Activated T-cell treated with anti-CD3 and anti-CD28 coated beads for 1 hour (primary cell): ENCODE measurements at regions not wholly inside any gene's neighbourhood (a gene's known extent, or its start where the extent isn't known, plus 50 kb on each side); places are given as distances from the start of the nearest gene placed in this dataset.

ENCODE experiments used
- DNase-seq: peaks from one replicate; pipeline ENCODE4 v3.0.0-alpha.2; 2020; ENCODE audit warnings: low read depth

DNA sequence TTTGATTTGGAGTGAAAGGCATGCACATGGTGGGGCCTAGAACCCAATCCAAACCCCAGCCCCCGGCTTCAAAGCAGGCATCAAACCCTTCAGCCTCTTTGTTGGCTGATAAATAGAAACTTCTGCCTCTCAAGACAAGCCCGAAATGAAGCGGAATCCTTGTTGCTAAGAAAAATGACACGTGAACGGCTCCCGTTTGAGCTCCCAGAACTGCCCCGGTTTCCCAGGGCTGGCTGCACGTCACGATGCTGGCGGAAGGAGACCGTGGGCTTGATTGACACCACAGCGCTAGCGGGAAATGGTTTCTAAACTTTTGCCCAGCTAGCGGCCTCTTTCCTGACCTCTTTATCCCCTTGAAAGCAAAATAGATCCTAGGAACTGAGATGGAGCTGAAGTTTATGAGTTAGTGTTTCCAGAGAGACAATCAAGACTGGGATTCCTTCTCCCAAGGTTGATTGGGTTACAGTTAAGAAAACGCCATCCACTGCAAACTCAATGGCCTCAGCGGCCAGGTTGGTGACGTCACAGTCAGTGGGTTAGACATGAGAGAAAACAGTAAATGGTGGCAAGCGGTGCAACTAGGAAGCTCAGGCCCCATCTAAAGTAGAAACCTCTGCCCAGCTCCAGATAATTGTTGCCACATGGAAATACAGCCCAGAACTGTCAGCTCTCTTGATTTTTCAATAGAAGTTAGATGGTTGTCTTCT lies 117.0 kb downstream of the ANKRD60 start:
- no peak for DNase-seq

- no peak for DNase-seq
Measured at GRCh38 chr20:58109918-58110635, 118.4 kb downstream of the ANKRD60 start.

DNA sequence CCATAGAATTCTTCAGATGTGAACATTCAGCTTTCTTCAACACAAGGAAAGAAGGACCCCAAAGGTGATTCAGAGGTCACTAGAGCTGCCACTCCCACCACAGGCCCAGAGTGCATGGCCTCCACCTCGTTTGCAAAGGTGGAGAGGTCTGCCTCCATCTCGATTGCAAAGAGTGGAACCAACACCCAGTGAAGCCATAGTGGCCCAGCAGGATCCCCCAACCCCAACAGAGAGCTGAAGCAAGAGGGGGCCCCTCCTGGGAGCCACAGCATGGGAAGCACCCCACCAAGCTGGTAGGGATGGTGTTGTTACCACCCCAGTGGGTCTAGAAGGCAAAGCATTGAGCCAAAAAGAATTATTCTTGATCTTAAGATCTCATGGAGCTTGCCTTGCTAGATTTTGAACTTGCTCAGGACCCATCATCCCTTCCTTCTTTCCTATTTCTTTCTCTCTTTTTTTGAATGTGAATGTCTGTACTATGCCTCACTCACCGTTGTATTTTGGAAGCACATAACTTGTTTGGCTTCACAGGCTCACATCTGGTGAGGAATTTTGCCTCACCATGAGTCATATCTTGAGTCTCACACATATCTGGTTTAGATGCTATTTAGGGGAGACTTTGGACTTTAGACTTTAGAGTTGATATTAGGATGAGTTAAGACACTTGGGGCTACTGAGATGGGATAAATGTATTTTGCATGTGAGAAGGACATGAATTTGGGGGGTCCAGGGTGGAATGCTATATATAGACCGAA lies 119.2 kb downstream of the ANKRD60 start:
- DNase-seq = no peak

GRCh38 chr20:58107533-58107932 lies 120.9 kb downstream of the ANKRD60 start:
- DNase-seq = no peak

DNA sequence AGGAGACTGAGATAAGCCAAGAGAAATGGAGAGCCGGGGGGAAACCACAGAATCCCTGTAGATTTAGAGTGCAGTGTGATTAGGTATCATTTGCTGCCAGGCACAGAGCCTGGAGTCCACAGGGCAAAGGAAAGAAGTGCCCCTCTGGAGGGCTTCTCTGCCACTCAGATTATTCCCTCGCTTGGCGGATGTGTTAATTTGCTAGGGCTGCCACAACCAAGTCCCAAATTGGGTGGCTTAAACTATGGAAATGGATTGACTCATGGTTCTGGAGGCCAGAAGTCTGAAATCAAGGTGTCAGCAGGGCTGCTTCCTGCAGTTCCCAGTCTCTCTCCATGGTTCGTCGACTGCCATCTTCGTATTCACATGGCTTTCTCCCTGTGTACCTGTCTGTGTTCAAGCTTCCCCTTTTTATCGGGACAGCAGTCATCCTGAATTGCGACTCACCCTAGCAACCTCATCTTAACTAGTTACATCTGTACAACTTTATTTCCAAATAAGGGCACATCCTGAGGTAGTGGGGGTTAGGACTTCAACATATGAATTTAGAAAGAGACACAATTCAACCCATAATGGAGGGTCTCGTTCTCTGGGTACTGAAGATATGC lies 122.2 kb downstream of the ANKRD60 start:
- DNase-seq = no peak

GRCh38 chr20:58103961-58104360 lies 124.5 kb downstream of the ANKRD60 start:
- no peak for DNase-seq

- no peak for DNase-seq
Measured at GRCh38 chr20:58103517-58103904, 124.9 kb downstream of the ANKRD60 start.

- DNase-seq = no peak
Measured at GRCh38 chr20:58102744-58103516, 125.5 kb downstream of the ANKRD60 start.

- no peak for DNase-seq
Measured at GRCh38 chr20:58102261-58102660, 126.2 kb downstream of the ANKRD60 start.

GRCh38 chr20:58100731-58101356 lies 127.6 kb downstream of the ANKRD60 start:
- DNase-seq = no peak

GRCh38 chr20:58099956-58100730 lies 128.3 kb downstream of the ANKRD60 start:
- no peak for DNase-seq

DNA sequence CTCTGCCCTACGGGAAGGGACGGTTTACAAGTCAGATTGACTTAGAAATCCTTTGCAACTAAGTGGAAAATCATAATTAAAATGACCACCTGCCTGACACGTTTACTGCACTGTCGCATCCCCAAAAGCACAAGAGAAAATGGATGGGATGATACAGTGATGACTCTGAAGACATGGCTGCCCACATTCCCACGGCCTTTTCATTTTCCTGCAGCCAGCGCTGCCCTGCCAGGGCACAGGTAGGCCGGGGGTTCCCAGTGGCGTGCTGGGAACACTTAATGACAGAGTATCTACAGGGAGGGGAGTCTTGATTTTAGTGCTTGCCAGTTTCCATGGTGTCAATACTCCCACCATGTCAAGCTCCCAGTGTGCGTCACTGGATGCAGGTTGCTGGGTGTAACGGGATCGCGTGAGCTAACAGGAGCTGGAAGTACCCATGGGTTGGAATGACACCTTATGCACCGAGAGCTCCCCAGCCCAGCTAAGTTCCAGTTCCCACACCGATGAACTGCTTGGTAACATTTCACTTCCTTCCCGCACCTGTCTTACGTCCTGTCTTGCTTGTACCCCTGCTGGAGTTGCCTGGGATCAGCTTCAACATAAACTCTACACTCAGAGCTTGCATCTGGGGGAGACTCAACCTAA lies 129.0 kb downstream of the ANKRD60 start:
- no peak for DNase-seq

GRCh38 chr20:58098571-58098970 lies 129.9 kb downstream of the ANKRD60 start:
- DNase-seq = no peak

DNA sequence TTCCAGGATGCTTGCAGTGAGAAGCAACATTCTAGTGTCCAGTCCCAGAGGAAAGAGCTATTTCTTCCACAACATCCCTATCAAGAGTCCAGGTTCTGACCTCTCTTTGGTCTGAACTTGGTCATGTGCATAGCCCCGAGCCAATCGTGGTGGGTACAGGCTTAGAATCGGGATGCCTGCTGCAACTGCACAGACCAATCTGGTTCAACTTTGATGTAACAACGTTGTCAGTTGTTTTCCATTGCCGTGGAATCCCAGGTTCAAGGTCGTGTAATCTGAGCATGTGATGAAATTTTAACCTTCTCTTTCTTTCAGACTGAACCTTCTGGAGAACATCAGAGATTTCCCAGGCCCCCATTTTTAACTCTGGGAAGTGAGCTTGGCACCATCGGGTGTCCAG lies 130.5 kb downstream of the ANKRD60 start:
- no peak for DNase-seq

DNA sequence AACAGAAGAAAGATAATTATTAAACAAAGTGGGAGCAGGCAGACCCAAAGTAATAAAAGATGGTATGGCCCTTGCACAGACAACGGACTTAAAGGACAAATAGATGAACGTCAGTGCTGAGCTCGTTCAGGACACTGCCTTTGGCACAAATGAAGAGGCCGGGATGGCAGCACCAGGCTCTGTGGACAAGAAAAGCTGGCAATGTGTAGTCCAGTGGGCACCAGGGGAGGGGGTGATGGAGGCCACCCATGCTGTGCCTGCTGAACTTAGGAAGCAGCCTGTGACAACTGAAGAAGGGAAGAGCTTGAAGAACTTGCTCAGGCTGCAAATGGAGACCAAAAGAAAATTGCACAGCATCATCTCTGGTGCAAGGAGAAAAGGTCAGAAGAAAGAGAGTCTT lies 131.0 kb downstream of the ANKRD60 start:
- no peak for DNase-seq

- DNase-seq = no peak
Measured at GRCh38 chr20:58096880-58097423, 131.5 kb downstream of the ANKRD60 start.

DNA sequence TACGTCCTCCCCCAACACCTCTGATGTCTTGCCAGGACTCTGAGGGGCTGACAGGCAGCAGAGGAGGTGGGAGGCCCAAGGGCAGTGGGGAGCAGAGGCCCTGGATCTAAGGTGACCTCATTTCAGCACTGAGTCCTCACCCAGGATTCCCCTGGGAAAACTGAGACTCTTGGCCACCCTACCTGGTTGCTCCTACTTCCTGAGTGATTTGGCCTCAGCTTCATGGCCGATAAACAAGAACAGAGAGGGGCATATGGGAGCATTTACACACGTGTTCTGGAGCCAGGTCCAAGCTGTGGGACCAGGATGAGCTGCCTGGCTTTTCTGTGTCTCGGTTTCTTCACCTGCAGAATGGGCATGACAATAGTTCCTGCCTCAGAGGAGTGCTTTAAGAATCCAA lies 133.8 kb downstream of the ANKRD60 start:
- no peak for DNase-seq

DNA sequence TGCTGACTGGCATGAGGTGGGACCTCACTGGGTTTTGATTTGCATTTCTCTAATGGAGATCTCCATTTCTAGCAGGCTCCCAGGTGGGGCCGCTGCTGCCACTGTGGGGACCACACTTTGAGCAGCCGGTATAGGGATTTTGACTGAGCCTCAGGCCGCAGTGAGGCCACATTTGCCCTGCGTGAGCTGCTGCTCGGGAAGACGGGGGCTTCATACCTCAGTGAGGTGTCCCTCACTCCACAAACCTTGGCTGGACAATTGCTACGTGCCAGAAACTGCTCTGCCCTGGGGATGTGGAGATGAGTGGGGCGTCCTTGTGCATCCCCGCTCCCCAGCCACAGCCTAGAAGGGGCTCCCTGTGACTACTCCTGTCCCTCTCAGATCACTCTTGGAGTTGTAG lies 134.3 kb downstream of the ANKRD60 start:
- DNase-seq = no peak

DNA sequence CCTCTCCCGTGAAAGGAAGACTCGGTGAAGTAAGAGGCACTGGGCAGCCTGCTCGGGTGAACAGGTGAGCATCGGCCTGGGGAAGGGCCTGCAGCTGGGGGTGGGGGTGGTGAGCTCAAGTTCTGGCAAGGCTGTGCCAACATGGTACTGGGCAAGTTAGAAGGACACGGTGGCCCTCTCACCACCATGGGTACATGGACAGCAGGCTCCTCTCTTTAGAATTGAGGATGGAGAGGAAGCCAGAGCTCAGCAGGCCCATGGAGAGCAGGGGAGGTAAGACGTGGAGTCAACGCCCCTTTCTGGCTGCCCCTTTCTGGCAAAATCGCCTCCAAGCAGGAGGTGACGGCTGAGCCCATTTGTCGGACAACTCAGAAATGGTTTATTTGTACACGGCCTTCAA lies 135.6 kb downstream of the ANKRD60 start:
- DNase-seq = no peak

DNA sequence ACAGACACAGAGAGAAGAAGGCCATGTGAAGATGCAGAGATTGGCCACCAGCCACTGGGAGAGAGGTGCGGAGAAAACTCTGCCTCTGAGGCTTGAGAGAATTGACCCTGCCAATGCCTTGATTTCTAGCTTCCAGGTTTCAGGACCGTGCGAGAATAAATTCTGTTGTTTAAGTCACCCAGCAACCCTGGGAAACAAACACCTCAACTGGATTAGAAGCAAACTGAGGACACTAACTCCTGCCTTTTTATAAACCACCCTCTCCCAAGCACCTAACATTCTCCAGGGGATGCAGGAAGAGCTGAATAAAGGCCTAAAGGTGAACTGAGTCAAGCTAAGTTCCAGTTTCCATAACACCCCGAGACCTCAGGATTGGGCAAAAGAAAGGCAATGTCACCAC lies 136.1 kb downstream of the ANKRD60 start:
- no peak for DNase-seq
